PC-3 (cell line): ENCODE measurements at regions not wholly inside any gene's neighbourhood (a gene's known extent, or its start where the extent isn't known, plus 50 kb on each side); places are given as distances from the start of the nearest gene placed in this dataset.
A peak's percentile ranks its signal among the peaks of the same experiment; 100 is the strongest.

Experiments
- ATAC-seq: fragments of 200-7000 bp; cut with Tn5 transposase; 2 replicates; pipeline ENCODE4 v1.9.1; 2020; ENCODE audit warnings: mild to moderate bottlenecking, moderate library complexity
- BruUV-seq: library from RNA; stranded (reverse); fragments of 400-500 nt; replicated peaks from 2 replicates; lab custom pipeline; 2021; lab: Mats Ljungman, UMichigan
- CTCF ChIA-PET: fragments of 300-600 bp; sonication (Branson Sonifier 250); formaldehyde crosslinking; loops from one replicate; lab custom pipeline; 2022; ENCODE audit warnings: antibody characterized with exemption; lab: Charles Lee
- POLR2A ChIA-PET: fragments of 300-600 bp; sonication (Branson Sonifier 250); formaldehyde crosslinking; loops from one replicate; lab custom pipeline; 2022; ENCODE audit warnings: antibody characterized with exemption; ENCODE audit not compliant: unreplicated experiment; lab: Charles Lee
- DNase-seq: peaks from one replicate; pipeline ENCODE4 v3.0.0-alpha.2; 2015
- H2AFZ ChIP-seq: fragments of 300-600 bp; sonication (generic); 2 replicates; pipeline ENCODE4 v1.6.0; 2016; ENCODE audit warnings: antibody characterized with exemption, low read length
- H3F3A ChIP-seq: fragments of 300-600 bp; sonication (generic); one replicate; pipeline ENCODE4 v1.6.0; 2017; ENCODE audit warnings: antibody characterized with exemption, low read length, control low read depth, mild to moderate bottlenecking; ENCODE audit not compliant: unreplicated experiment
- H3K27ac ChIP-seq: fragments of 300-600 bp; sonication (generic); 2 replicates; pipeline ENCODE4 v1.5.1; 2016; ENCODE audit warnings: mild to moderate bottlenecking, low read length
- H3K27me3 ChIP-seq: fragments of 300-600 bp; sonication (generic); 2 replicates; pipeline ENCODE4 v1.6.1; 2016; ENCODE audit warnings: low read length, mixed read lengths
- H3K36me3 ChIP-seq: fragments of 300-600 bp; sonication (generic); 2 replicates; pipeline ENCODE4 v1.6.1; 2016; ENCODE audit warnings: low read depth, mixed run types, low read length, mixed read lengths
- H3K4me1 ChIP-seq: fragments of 300-600 bp; sonication (generic); 2 replicates; pipeline ENCODE4 v1.5.1; 2016; ENCODE audit warnings: low read length; ENCODE audit not compliant: insufficient read depth
- H3K4me2 ChIP-seq: fragments of 300-600 bp; sonication (generic); 2 replicates; pipeline ENCODE4 v1.6.0; 2016; ENCODE audit warnings: low read length
- H3K4me3 ChIP-seq: fragments of 300-600 bp; sonication (generic); 2 replicates; pipeline ENCODE4 v1.5.1; 2016; ENCODE audit warnings: mild to moderate bottlenecking, low read length, mixed read lengths
- H3K79me2 ChIP-seq: fragments of 300-600 bp; sonication (generic); 2 replicates; pipeline ENCODE4 v1.6.1; 2017; ENCODE audit warnings: low read length, mixed read lengths
- H3K9ac ChIP-seq: fragments of 300-600 bp; sonication (generic); 2 replicates; pipeline ENCODE4 v1.6.0; 2016; ENCODE audit warnings: mild to moderate bottlenecking, low read length
- H3K9me2 ChIP-seq: fragments of 300-600 bp; sonication (generic); replicated peaks from 2 replicates; pipeline ENCODE4 v1.6.1; 2016; ENCODE audit warnings: mixed run types, low read length, mixed read lengths
- H3K9me3 ChIP-seq: fragments of 300-600 bp; sonication (generic); 2 replicates; pipeline ENCODE4 v1.6.1; 2016; ENCODE audit warnings: low read length, mixed read lengths
- H4K20me1 ChIP-seq: fragments of 300-600 bp; sonication (generic); 2 replicates; pipeline ENCODE4 v1.6.1; 2016; ENCODE audit warnings: low read length, mixed read lengths
- EZH2 ChIP-seq: fragments of 300-600 bp; sonication (generic); IDR thresholded peaks from one replicate; pipeline ENCODE4 v1.6.1; 2017; ENCODE audit warnings: antibody characterized with exemption, mild to moderate bottlenecking, low read length; ENCODE audit not compliant: unreplicated experiment
- EZH2phosphoT487 ChIP-seq: fragments of 300-600 bp; sonication (generic); IDR thresholded peaks from 2 replicates; pipeline ENCODE4 v1.6.1; 2018; ENCODE audit warnings: mild to moderate bottlenecking, antibody characterized with exemption, low read length, borderline replicate concordance
- intact Hi-C: fragments of 100-400 bp; cut with micrococcal nuclease; formaldehyde crosslinking; loops from 2 replicates; pipeline ENCODE4 v1.9.0; 2023
- TF ChIP-seq, protein P1 (sequence below): fragments of 300-600 bp; sonication (generic); conservative IDR thresholded peaks from 2 replicates; pipeline ENCODE4 v1.5.1; 2017; ENCODE audit warnings: antibody characterized with exemption, low read depth, mild to moderate bottlenecking, low read length

DNA sequence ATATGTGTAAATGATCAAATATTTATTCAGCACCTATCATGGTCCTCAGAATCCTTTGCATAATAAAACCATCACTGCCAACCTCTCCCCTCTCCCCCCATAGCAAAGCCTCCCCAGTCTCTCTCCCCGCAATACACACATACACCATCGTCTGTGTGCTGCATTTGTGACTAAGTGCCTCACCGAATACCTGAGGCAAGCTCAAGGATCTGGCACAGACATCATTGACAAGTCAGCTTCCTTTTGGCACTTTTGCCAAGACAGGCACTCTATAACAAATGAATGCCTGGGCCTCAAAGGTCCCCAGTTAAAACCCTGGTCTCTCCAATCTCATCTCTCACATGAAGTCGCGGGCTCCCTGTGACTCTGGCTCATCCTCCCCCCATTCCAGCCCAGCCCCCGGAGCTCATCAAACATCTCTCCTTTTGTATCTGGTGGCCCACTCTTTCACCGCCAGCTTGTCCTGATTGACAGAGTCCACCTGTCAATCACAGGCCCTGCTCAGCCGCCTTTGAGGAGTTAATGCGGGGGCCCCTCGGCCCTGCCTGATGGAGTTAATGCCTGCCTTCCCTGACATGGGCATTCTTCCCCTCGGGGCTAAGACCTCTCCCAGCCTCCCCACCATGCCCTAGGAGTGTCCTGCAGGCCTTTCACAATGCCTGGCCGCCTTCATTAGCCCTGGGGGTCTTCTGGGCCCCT, 135.8 kb upstream of the ATP6AP2 start:
- Histone ChIP-seq H4K20me1 (no peaks in the 10 kb centered on the region), H3K9me3 (no peaks in the 10 kb centered on the region), H2AFZ (no peak overlapping the region), H3F3A (no peaks in the 10 kb centered on the region), H3K27me3 (peaks cover 13% of the 10 kb centered on the region; the same call in 1 of the 2 replicates), H3K4me1 (no peaks in the 10 kb centered on the region), H3K9ac (no peak overlapping the region), H3K9me2 (no peaks in the 10 kb centered on the region), H3K79me2 (no peaks in the 10 kb centered on the region), H3K27ac (no peak overlapping the region), H3K36me3 (no peaks in the 10 kb centered on the region), H3K4me2 (no peak overlapping the region), H3K4me3 (no peak overlapping the region)
- intact Hi-C loops, result no loop called here
- DNase-seq, result peak; percentile 22
- no TSS peak for BruUV-seq
- TF ChIP-seq, protein P1, sequence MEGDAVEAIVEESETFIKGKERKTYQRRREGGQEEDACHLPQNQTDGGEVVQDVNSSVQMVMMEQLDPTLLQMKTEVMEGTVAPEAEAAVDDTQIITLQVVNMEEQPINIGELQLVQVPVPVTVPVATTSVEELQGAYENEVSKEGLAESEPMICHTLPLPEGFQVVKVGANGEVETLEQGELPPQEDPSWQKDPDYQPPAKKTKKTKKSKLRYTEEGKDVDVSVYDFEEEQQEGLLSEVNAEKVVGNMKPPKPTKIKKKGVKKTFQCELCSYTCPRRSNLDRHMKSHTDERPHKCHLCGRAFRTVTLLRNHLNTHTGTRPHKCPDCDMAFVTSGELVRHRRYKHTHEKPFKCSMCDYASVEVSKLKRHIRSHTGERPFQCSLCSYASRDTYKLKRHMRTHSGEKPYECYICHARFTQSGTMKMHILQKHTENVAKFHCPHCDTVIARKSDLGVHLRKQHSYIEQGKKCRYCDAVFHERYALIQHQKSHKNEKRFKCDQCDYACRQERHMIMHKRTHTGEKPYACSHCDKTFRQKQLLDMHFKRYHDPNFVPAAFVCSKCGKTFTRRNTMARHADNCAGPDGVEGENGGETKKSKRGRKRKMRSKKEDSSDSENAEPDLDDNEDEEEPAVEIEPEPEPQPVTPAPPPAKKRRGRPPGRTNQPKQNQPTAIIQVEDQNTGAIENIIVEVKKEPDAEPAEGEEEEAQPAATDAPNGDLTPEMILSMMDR, result no peak
- no peak for TF ChIP-seq EZH2phosphoT487
- no peak for TF ChIP-seq EZH2
- ATAC-seq, result no peak
- ChIA-PET POLR2A (no interaction called here), CTCF (no interaction called here)

DNA sequence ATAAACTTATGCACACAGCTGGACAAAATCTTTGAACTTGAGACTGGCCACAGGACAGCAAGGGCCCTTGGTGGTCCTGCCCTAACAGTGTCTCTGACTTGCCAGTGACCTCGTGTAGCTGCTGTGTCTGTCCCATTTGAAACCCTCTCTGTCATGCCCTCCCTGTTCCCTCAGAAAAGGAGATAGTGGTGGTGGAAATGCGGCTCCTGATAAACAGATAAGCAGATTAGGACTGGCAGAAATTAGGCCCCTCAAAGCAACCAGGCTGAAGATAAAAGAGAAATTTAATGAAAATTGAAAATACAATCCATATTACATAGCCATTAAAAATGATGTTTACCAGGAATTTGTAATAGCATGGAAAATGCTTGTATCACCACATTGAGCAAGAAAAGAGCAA, 136.6 kb upstream of the ATP6AP2 start:
- intact Hi-C loops, result no loop called here
- no peak overlapping the region for H3K4me3 ChIP-seq
- no TSS peak for BruUV-seq
- no peak overlapping the region for H3K4me2 ChIP-seq
- no peak for DNase-seq
- TF ChIP-seq, protein P1, result no peak
- no peak for TF ChIP-seq EZH2
- no peak for TF ChIP-seq EZH2phosphoT487
- H3K36me3 ChIP-seq, result no peaks in the 10 kb centered on the region
- H3K9me2 ChIP-seq, result no peaks in the 10 kb centered on the region
- no peaks in the 10 kb centered on the region for H3K9me3 ChIP-seq
- H3F3A ChIP-seq, result no peaks in the 10 kb centered on the region
- no peaks in the 10 kb centered on the region for H4K20me1 ChIP-seq
- H3K4me1 ChIP-seq, result no peaks in the 10 kb centered on the region
- no peak for ATAC-seq
- H3K79me2 ChIP-seq, result no peaks in the 10 kb centered on the region
- H3K27ac ChIP-seq, result no peak overlapping the region
- ChIA-PET CTCF (no interaction called here), POLR2A (no interaction called here)
- peaks cover 13% of the 10 kb centered on the region; the same call in 1 of the 2 replicates for H3K27me3 ChIP-seq
- no peak overlapping the region for H3K9ac ChIP-seq
- H2AFZ ChIP-seq, result no peak overlapping the region

DNA sequence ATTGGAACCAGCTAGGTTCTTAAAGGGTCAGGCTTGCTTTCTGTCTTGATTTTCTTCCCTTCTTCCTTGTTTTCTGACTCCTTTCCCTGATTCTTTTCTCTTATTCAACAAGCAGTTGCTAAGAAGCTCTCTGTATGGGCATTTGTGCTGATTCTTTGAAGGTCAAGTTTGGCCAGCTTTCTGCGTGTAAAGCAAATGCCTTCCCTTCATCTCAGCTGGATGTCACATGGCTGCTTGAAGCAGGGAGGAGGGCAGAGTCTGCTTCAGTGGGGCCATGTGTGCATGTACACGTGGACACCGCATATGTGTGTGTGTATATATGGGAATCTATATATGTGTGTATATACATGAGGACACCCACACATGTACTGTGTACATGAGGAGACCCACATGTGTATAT, 139.9 kb upstream of the ATP6AP2 start:
- intact Hi-C loops, result no loop called here
- POLR2A ChIA-PET, result no interaction called here
- Histone ChIP-seq H3K27me3 (peaks cover 13% of the 10 kb centered on the region; the same call in 1 of the 2 replicates), H3K4me3 (no peak overlapping the region), H3K9me3 (no peaks in the 10 kb centered on the region), H2AFZ (no peak overlapping the region), H3K27ac (no peak overlapping the region), H3K36me3 (no peaks in the 10 kb centered on the region), H3K79me2 (no peaks in the 10 kb centered on the region), H3K4me1 (no peaks in the 10 kb centered on the region), H3K4me2 (no peak overlapping the region), H3F3A (no peaks in the 10 kb centered on the region), H3K9ac (no peak overlapping the region), H3K9me2 (no peaks in the 10 kb centered on the region), H4K20me1 (no peaks in the 10 kb centered on the region)
- no TSS peak for BruUV-seq
- DNase-seq (no peak), ATAC-seq (no peak)
- CTCF ChIA-PET, result no interaction called here
- TF ChIP-seq EZH2phosphoT487 (no peak), EZH2 (no peak)
- TF ChIP-seq, protein P1, result no peak
